HG02884 (cell line): ENCODE measurements at regions not wholly inside any gene's neighbourhood (a gene's known extent, or its start where the extent isn't known, plus 50 kb on each side); places are given as distances from the start of the nearest gene placed in this dataset.
"Not testable (repeated sequence)": the region's sequence is repeated elsewhere in the genome, so short reads cannot be mapped to it uniquely, and the experiment has no call there.

ENCODE experiments used
- ATAC-seq: cut with Tn5 transposase; IDR thresholded peaks from one replicate; pipeline ENCODE4 v1.9.1; 2021; ENCODE audit warnings: mild to moderate bottlenecking, moderate library complexity; ENCODE audit not compliant: unreplicated experiment

DNA sequence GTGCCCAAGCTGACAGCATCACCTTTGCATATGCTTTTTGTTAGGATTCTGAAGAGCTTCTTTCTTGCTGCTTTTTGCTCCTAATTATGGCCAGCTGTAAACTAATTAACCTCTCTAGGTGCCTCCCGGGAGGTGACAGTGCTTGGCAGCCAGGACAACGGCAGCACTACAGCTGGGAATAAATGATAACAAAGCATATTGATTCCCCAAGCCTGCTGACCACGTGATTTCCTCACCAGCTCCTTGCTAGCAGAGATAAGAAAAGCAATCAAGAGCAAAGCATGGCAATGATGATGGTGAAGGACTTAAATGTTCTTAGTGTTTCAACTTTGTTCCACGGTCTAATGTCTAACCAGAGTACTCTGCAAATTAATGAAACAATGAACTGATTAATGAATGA is 1074.4 kb upstream of the GYPC start:
- ATAC-seq: no peak

DNA sequence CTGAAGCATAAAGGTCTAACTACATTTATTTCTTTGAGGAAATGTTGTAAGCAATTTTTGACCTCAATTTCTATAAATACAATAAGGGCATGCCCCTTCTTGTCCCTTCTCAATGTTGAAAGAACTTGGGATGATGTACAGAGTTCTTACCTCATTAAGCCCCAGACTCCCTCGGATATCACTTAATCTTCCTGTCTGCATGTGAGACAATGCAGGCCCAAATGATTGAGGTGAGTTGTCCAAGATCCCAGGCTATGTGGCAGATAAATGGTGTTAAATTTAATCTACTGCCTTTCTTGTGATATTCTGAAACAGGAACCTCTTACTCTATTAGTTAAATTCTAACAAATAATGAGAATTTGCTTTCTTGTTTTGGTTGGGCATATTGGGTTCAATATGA is 1073.4 kb upstream of the GYPC start:
- ATAC-seq: no peak

DNA sequence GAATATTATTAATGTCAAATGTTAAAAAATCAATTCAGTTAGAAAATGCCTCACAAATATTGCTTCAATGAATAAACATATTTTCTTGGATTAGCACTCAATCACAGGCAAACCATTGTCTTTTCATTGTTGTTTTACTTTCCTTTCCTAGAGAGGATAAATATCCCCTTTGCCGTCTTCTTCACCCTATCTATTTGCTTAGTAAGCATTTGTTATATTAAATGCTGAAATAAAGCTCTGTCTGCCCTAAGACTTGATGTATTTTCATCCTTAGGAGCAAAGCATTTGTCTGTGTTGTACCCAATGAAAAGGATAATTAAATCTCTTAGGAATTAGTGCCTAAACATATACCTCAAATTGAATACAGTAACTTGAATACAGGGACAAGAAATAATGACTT is 1071.2 kb upstream of the GYPC start:
- ATAC-seq: no peak

DNA sequence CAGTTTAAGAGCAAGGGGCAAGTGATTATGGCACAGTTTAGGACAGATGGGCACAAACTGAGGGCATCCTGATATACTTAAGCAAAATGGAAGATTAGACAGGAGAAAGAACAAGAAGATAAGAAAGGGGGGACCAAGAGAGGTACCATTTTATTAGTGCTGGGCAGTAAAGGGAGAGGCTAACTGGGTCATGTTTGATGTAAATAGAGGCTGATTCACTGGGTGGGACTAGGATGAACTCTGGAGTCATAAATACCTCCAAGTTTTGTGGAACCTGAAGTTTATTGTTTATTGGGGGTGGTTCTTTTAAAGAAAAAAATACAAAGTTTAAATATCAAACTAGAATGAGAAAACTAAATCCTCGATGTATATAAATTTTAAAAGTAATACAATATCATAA is 1067.2 kb upstream of the GYPC start:
- no peak for ATAC-seq

DNA sequence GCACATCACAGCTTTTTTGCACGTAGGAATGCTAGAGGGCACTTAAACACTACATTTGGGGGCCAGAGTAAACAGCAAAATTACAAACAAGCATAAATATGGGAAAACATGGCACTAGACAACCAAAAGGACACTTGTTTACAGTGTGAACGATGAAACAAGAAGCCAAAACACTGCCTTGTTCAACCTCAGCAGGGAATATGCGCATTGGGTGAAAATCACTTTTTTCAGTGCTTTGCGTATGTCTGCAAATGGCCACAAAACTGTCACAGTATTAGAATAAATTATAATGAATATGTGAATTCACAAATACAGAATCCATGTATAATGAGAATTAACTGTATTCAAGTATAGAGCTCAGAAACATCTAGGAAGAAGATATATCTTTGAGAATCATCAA is 1064.0 kb upstream of the GYPC start:
- ATAC-seq: no peak

DNA sequence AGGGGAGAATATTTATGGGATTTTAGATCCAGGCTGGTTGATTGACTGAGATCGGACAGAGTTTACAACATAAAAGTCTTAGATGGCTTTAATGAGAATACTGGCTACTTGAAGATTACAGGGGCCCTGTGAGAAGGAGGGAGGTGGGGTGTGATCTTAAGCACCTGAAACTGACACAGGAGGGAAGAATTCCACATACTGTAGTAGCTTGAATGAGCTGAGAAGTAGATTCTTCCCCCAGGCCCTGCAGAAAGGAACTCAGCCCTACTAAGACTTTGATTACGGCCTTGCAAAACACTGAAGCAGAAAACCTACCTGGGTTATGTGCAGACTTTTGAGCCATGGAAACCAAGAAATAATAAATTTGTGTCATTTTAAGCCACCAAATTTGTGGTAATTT is 1062.9 kb upstream of the GYPC start:
- no peak for ATAC-seq

DNA sequence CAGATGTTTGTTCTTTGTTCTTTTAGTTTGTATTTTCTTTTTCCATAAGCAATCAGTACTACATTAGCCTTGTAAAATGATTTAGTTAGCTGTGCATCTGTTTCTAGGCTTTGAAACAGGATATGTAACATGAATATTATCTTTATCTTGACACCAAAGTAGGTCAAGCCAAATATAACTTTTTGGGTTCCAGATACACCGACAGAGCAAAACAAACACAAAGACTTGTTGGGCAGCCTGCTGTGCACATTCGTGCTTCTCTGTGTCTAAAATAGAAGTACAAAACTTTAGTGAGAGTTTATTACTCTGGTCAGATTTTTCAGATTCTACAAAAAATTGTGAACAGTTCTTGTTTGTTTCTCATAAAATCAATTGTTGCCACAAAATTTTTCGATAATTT is 1059.3 kb upstream of the GYPC start:
- ATAC-seq: no peak

DNA sequence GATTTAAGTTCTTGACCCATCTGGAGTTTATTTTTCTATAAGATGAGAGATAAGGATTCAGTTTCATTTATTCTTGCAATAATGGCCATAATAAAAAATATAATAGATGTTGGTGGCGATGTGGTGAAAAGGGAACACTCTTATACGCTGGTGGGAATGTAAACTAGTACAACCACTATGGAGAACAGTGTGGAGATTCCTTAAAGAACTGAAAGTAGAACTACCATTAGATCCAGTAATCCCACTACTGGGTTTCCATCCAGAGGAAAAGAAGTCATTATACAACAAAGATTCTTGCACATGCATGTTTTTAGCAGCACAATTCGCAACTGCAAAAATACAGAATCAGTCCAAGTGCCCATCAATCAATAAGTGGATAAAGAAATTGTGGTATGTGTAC is 1040.5 kb upstream of the GYPC start:
- ATAC-seq: no peak

DNA sequence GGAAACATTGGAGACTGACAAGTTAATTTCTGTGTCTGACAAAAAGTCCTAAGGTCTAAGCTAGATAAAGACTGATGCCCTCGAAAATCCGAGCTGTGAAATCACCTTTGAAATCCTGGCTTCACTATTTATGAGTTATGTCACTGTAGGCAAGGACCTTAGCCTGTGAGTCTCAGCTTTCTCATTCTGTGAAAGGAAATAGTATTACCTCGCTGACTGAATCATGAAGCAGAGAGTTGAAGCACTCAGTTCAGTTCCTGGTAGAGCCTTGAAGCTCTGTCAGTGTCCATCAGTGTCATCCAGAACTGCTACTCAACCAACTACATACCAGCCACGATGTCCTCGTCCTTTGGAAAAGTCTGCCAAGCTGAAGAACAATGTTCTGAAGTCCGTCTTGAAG is 1025.6 kb upstream of the GYPC start:
- ATAC-seq: no peak

DNA sequence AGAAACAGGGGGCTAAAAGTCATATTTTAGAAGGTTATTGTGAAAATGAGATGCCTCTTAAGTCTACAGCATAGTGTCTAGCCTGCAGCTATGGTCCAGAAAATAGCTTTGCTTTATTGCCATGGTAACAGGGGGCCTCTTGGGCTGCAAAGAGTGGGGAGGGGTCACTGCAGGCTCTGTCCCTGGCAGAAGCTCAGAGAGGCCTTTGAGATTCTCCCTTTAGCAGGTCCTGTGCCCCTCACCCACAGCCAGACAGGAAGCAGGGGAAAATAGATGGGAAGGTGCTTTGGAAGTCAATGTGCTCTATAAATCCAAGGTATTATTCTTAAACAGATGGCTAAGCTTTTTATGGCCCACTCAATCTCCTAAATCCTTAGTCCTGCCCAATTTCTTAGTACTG is 1021.3 kb upstream of the GYPC start:
- ATAC-seq: no peak

DNA sequence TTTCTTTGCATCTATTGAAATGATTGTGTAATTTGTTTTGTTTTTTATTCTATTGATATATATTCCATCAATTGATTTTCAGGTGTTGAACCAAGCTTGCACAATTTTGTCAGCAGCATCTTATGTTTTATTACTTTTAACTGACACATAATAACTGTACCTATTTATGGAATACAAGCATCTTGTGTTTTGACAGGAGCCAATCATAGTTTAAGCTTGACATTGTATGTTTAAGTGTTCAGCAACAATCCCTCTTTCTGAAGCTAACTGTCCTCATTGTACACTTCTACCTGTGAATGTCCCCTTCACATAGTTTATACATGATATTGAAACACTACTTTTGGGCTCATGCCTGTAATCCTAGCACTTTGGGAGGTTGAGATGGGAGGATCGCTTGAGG is 1017.6 kb upstream of the GYPC start:
- ATAC-seq: no peak

DNA sequence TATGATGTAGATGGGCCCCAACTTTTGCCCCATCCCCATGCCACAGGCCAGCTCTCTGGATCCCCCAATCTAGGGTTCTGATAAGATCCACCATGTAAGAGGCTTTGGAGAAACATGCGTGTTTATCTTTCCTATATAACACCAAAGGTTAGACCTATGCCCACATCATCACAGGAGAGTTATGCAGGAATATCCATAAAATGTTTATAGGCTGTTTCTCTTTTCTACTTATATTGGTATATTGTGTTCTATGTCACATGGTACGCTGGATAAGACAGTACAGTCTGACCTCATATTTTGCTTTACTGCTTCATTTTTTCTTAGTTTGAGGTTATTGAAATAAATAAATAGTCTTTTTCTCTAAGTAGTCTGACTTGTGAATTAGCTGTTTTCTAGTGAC is 1013.9 kb upstream of the GYPC start:
- ATAC-seq: no peak

DNA sequence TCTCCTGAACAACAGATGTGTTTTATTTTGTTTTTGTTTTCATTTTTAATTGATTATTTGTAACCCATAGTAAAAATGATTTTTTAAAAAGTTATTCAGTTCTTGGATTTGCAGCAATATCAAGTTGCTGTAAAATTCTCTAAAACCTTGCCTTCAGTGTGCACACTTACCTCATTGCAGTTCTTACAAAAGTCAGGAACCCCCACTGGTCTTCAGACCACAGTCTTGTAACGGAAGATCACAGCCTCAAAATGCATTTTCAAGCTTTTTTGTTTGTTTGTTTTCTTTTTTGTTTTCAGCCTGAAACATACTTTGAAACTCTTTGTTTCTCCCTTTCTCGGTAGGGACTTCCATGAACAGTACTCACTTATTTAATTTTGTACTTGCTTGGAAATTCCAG is 1012.8 kb upstream of the GYPC start:
- peak; percentile 13 for ATAC-seq

DNA sequence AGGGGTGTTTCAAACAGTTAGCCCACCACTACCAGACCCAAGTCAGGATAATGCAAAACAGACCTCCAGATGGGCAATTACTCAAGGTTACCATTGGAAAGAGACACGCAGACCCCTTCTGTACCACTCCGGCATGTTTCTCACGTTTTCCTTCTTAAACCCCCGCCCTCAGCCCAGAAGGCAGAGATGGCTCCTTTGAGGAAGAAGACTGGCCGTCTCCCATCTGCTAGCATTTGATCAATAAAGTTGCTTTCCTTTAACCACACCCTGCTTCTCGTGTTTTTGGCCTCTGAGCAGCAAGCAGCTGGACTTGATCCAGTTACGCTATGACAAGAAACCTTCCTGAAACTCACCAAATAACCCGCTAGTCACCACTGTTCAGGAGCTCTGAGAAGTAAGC is 1012.4 kb upstream of the GYPC start:
- ATAC-seq: peak; percentile 43

DNA sequence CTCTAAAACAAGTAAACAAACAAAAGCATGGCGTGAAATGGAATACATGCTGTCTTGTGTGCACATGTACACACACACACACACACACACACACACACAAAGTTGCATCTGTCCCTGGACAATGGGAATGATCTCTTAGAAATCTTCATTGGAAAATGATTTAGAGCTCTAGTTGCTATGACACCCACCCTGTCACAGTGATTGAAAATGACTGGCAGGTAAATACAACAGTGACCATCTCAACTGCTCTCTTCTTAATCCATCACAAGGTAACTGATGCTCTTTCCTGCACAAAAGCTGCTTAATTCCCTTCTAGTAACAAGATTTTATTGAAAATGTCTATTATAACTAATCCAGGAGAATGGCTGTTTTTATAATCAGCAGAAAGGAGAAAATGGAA is 1011.7 kb upstream of the GYPC start:
- no peak for ATAC-seq

DNA sequence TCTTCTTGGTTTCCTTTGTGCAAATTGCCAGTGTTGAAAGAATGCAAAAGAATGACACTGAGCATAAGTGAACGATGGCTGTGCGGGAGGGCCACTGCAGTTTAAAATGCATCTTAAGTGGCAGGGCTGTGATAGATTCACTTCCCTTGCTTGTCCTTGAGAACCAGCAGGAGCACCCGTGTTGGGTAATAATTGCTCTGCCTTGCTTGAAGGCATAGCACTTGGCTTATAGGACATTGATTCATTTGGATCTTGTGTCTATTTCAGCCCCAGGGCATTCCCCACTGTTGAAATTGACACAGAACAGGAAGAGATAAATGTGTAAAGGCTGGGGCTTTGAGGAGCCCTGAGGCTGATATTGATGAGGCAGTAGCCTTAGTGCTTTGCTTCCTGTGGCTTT is 1003.7 kb upstream of the GYPC start:
- no peak for ATAC-seq

DNA sequence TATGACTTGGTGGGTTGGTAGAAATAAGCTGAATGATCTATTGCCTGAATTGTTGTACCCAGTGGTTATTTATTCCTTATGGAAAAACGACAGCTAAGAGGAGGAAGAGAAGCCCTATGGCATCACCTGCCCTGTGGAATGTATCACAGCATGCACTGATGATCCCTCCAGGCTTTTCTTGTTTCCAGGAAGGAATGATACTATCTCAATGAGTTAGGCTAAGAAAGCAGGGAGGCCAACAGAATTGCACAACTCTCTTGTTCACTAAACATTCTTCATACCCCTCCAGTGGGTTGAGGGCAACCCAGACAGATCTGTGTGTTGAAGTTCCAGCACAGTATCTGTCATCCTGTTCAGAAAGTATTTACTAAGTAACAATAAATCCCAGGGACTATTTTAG is 1001.7 kb upstream of the GYPC start:
- no peak for ATAC-seq

DNA sequence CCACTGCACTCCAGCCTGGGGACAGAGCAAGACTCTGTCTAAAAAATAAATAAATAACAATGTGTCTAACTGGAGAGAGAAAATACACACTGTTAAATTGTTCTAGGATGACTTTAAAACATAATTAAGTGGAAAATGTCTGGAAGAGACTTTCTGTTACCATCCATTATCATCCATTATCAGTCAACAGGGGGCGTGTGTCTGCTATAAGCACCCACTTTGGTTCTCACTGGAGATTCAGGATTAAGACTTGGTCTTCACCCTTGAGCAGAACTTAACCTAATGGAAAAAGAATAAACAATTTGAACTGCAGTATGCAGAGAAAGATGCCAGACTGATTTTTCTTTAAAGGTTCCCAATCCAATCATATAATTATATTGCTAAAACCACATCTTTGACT is 999.8 kb upstream of the GYPC start:
- no peak for ATAC-seq

DNA sequence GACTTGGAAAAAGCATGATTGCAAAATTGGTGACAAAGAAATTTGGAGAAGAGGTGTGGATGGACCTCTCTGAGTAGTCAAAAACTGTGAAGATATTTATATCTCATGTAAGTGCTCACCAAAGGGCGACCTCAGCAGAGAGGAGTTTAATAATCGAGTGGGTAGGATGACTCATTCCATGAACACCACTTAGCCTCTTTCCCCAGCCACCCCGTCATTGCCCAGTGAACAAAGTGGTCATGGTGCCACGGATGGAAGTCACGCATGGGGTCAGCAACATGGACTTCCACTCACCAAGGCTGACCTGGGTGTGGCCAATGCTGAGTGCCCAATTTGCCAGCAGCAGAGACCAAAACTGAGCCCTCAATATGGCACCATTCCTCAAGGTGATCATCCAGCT is 997.4 kb upstream of the GYPC start:
- no peak for ATAC-seq

DNA sequence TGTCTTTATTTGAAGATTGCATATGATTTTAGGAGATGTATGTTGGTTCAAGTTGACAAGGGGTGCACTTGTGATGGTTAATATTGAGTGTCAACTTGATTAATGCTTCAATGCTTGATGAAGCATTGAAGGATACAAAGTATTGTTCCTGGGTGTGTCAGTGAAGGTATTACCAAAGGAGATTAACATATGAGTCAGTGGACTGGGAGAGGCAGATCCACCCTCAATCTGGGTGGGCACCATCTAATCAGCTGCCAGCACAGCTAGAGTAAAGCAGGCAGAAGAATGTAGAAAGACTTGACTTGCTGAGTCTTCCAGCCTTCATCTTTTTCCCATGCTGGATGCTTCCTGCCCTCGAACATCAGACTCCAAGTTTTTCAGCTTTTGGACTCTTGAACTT is 995.6 kb upstream of the GYPC start:
- ATAC-seq: not testable (repeated sequence)

DNA sequence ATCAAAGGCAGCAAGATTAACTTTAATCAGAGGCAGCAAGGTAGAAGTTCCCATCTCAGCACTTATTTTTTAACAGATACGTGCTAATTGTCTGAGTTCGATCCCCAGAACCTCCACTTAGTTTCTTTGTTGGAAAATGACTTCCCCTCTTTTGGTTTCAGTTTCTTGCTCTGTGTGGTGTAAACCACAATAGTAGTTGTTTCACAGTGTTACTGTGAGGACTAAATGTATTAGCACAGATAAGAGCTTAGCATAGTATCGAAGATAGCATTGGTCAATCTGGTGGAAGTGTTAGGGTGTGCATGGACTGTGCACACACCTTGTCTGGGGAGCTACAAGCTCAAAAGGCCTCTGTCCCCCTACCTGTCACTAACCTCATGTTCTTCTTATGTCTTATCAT is 988.3 kb upstream of the GYPC start:
- ATAC-seq: no peak

DNA sequence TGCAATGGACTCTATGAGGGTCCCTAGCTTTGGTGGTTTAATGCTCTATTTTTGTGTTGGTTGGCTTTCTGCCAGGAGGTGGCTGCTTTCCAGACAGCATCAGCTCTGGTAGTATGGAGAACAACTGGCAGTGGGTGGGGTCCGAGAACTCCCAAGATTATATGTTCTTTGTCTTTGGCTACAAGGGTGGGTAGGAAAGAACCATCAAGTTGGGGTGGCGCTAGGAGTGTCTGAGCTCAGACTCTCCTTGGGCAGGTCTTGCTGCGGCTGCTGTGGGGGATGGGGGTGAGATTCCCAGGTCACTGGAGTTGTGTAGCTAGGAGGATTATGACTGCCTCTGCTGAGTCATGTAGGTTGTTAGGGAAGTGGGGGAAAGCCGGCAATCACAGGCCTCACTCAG is 976.1 kb upstream of the GYPC start:
- ATAC-seq: no peak

DNA sequence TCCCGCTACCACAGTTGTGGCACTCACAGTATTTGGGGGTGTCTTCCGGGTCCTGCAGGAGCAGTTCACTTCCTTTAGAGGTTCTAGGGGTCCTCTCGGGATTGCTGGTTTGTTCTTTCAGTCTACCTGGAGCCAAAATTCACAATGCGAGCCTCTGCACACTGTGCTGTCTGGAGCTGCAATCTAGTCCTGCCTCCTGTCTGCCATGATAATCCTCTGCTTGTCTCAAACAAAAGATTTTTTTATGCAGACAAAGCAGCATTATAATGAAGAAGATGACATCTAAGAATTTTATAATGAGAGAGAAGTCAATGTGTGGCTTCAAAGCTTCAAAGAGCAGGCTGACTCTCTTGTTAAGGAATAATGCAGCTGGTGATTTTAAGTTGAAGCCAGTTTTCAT is 975.1 kb upstream of the GYPC start:
- ATAC-seq: no peak

DNA sequence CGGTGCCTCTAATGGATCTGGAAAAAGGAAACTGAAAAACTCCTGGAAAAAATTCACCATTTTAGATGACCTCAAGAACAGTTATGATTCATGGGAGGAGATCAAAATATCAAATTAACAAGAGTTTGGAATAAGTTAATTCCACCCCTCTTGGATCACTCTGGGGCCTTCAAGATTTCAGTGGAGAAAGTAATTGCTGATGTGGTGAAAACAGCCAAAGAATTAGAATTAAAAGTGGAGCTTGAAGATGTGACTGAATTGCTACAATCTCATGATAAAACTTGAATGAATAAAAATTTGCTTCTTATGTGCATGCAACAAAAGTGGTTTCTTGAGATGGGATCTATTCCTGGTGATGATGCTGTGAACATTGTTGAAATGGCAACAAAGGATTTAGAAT is 974.4 kb upstream of the GYPC start:
- ATAC-seq: no peak
